WTC11 (cell line): ENCODE measurements at regions not wholly inside any gene's neighbourhood (a gene's known extent, or its start where the extent isn't known, plus 50 kb on each side); places are given as distances from the start of the nearest gene placed in this dataset.

Source experiments
- ATAC-seq: fragments of 200-7000 bp; cut with Tn5 transposase; 2 replicates; pipeline ENCODE4 v1.10.0; 2021; ENCODE audit warnings: mild to moderate bottlenecking, moderate library complexity
- CTCF ChIA-PET: fragments of 300-600 bp; sonication (Branson Sonifier 250); formaldehyde crosslinking; loops from one replicate; lab custom pipeline; 2021; ENCODE audit warnings: antibody characterized with exemption; lab: Charles Lee
- POLR2A ChIA-PET: fragments of 350-600 bp; sonication (Branson Sonifier 250); formaldehyde crosslinking; loops from one replicate; lab custom pipeline; 2021; ENCODE audit warnings: antibody characterized with exemption; lab: Charles Lee
- DNase-seq: peaks from one replicate; pipeline ENCODE4 v3.0.0; 2021; ENCODE audit warnings: low spot score
- H3K27ac Mint-ChIP-seq: 2 replicates; pipeline ENCODE4 v1.8.0; 2021; ENCODE audit warnings: mixed read lengths
- H3K27me3 Mint-ChIP-seq: 2 replicates; pipeline ENCODE4 v1.8.0; 2021; ENCODE audit warnings: low read depth, mild to moderate bottlenecking, moderate library complexity, mixed read lengths
- H3K36me3 Mint-ChIP-seq: 2 replicates; pipeline ENCODE4 v1.8.0; 2021; ENCODE audit warnings: mixed read lengths
- H3K4me1 Mint-ChIP-seq: 2 replicates; pipeline ENCODE4 v1.8.0; 2022; ENCODE audit warnings: mixed read lengths
- H3K4me3 Mint-ChIP-seq: 2 replicates; pipeline ENCODE4 v1.8.0; 2021; ENCODE audit warnings: mild to moderate bottlenecking, moderate library complexity, mixed read lengths
- H3K9me3 Mint-ChIP-seq: 2 replicates; pipeline ENCODE4 v1.8.0; 2021; ENCODE audit warnings: mixed read lengths
- CREM ChIP-seq: sonication (generic); formaldehyde crosslinking; IDR thresholded peaks from 2 replicates; pipeline ENCODE4 v1.8.1; 2022; ENCODE audit warnings: mild to moderate bottlenecking, missing genetic modification reagents, moderate library complexity
- FOXP1 ChIP-seq: sonication (generic); formaldehyde crosslinking; IDR thresholded peaks from 2 replicates; pipeline ENCODE4 v1.8.0; 2022; ENCODE audit warnings: missing genetic modification reagents, mild to moderate bottlenecking, moderate library complexity, borderline replicate concordance
- GTF2I ChIP-seq: fragments of 250-450 bp; sonication (Bioruptor Pico); conservative IDR thresholded peaks from 2 replicates; pipeline ENCODE4 v1.4.0; 2021; ENCODE audit warnings: mild to moderate bottlenecking
- JAZF1 ChIP-seq: fragments of 250-450 bp; sonication (Bioruptor Pico); IDR thresholded peaks from 2 replicates; pipeline ENCODE4 v1.9.0; 2021; ENCODE audit warnings: moderate library complexity, mild to moderate bottlenecking, inconsistent platforms
- JUN ChIP-seq: sonication (generic); formaldehyde crosslinking; IDR thresholded peaks from 2 replicates; pipeline ENCODE4 v1.8.0; 2023; ENCODE audit warnings: mild to moderate bottlenecking, missing genetic modification reagents
- NFE2L1 ChIP-seq: sonication (generic); formaldehyde crosslinking; IDR thresholded peaks from 2 replicates; pipeline ENCODE4 v1.8.1; 2023; ENCODE audit warnings: missing genetic modification reagents
- NR2C2 ChIP-seq: sonication (generic); formaldehyde crosslinking; IDR thresholded peaks from 2 replicates; pipeline ENCODE4 v1.8.0; 2022; ENCODE audit warnings: mild to moderate bottlenecking, missing genetic modification reagents
- PRRX2 ChIP-seq: fragments of 250-450 bp; sonication (Bioruptor Pico); IDR thresholded peaks from 2 replicates; pipeline ENCODE4 v1.8.0; 2021; ENCODE audit warnings: mild to moderate bottlenecking
- ZBTB21 ChIP-seq: sonication (generic); formaldehyde crosslinking; IDR thresholded peaks from 2 replicates; pipeline ENCODE4 v1.8.1; 2023; ENCODE audit warnings: mild to moderate bottlenecking, missing genetic modification reagents, borderline replicate concordance
- ZNF263 ChIP-seq: sonication (generic); formaldehyde crosslinking; IDR thresholded peaks from 2 replicates; pipeline ENCODE4 v1.8.1; 2022; ENCODE audit warnings: low read depth, mild to moderate bottlenecking, moderate library complexity, missing genetic modification reagents
- ZNF423 ChIP-seq: fragments of 250-450 bp; sonication (Bioruptor Pico); IDR thresholded peaks from 2 replicates; pipeline ENCODE4 v2.1.2; 2022; ENCODE audit warnings: mild to moderate bottlenecking, moderate library complexity
- TF ChIP-seq, protein P1 (sequence below): sonication (generic); formaldehyde crosslinking; IDR thresholded peaks from 2 replicates; pipeline ENCODE4 v1.8.0; 2022; ENCODE audit warnings: mild to moderate bottlenecking, missing genetic modification reagents
- TF ChIP-seq, protein P2 (sequence below): sonication (generic); formaldehyde crosslinking; IDR thresholded peaks from 2 replicates; pipeline ENCODE4 v1.8.0; 2022; ENCODE audit warnings: mild to moderate bottlenecking, missing genetic modification reagents
- TF ChIP-seq, protein P3 (sequence below): sonication (generic); formaldehyde crosslinking; IDR thresholded peaks from 2 replicates; pipeline ENCODE4 v1.8.1; 2023; ENCODE audit warnings: mild to moderate bottlenecking, missing genetic modification reagents, borderline replicate concordance
- TF ChIP-seq, protein P4 (sequence below): sonication (generic); formaldehyde crosslinking; IDR thresholded peaks from 2 replicates; pipeline ENCODE4 v1.8.1; 2022; ENCODE audit warnings: mild to moderate bottlenecking, moderate library complexity, missing genetic modification reagents
- TF ChIP-seq, protein P5 (sequence below): sonication (generic); formaldehyde crosslinking; IDR thresholded peaks from 2 replicates; pipeline ENCODE4 v1.8.0; 2022; ENCODE audit warnings: mild to moderate bottlenecking, missing genetic modification reagents
- TF ChIP-seq, protein P6 (sequence below): sonication (generic); formaldehyde crosslinking; IDR thresholded peaks from 2 replicates; pipeline ENCODE4 v1.8.1; 2023; ENCODE audit warnings: mild to moderate bottlenecking, missing genetic modification reagents
- TF ChIP-seq, protein P7 (sequence below): fragments of 250-450 bp; sonication (Bioruptor Pico); IDR thresholded peaks from 2 replicates; pipeline ENCODE4 v1.9.0; 2021; ENCODE audit warnings: moderate library complexity, mild to moderate bottlenecking, inconsistent platforms, borderline replicate concordance
- TF ChIP-seq, protein P8 (sequence below): sonication (generic); formaldehyde crosslinking; IDR thresholded peaks from 2 replicates; pipeline ENCODE4 v1.8.1; 2023; ENCODE audit warnings: mild to moderate bottlenecking, missing genetic modification reagents, moderate library complexity
- TF ChIP-seq, protein P9 (sequence below): sonication (generic); formaldehyde crosslinking; IDR thresholded peaks from 2 replicates; pipeline ENCODE4 v1.8.1; 2023; ENCODE audit warnings: mild to moderate bottlenecking, missing genetic modification reagents, moderate library complexity

DNA sequence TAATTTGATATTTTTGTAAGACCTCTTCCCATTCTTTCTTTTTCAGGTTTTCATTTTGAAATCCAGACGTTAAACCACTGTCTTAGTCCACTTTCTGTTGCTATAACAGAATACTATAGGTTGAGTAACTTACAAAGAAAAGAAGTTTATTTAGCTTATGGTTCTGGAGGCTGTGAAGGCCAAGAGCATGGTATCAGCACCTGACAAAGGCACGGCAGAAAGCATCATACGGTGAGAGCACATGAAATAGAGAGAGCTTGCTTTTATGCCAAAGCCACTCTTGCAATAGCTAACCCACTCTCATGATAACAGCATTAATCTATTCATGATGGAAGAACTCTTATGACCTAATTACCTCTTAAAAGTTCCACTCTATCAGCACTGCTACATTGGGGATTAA is 255.6 kb upstream of the PDE4D start (continued):
- TF ChIP-seq, protein P1, sequence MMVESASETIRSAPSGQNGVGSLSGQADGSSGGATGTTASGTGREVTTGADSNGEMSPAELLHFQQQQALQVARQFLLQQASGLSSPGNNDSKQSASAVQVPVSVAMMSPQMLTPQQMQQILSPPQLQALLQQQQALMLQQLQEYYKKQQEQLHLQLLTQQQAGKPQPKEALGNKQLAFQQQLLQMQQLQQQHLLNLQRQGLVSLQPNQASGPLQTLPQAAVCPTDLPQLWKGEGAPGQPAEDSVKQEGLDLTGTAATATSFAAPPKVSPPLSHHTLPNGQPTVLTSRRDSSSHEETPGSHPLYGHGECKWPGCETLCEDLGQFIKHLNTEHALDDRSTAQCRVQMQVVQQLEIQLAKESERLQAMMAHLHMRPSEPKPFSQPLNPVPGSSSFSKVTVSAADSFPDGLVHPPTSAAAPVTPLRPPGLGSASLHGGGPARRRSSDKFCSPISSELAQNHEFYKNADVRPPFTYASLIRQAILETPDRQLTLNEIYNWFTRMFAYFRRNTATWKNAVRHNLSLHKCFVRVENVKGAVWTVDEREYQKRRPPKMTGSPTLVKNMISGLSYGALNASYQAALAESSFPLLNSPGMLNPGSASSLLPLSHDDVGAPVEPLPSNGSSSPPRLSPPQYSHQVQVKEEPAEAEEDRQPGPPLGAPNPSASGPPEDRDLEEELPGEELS (CRISPR knock-in tag): no peak
- TF ChIP-seq CREM (CRISPR knock-in tag): no peak
- TF ChIP-seq, protein P2, sequence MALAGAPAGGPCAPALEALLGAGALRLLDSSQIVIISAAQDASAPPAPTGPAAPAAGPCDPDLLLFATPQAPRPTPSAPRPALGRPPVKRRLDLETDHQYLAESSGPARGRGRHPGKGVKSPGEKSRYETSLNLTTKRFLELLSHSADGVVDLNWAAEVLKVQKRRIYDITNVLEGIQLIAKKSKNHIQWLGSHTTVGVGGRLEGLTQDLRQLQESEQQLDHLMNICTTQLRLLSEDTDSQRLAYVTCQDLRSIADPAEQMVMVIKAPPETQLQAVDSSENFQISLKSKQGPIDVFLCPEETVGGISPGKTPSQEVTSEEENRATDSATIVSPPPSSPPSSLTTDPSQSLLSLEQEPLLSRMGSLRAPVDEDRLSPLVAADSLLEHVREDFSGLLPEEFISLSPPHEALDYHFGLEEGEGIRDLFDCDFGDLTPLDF (CRISPR knock-in tag): no peak
- no peak for TF ChIP-seq JUN (CRISPR knock-in tag)
- TF ChIP-seq, protein P3, sequence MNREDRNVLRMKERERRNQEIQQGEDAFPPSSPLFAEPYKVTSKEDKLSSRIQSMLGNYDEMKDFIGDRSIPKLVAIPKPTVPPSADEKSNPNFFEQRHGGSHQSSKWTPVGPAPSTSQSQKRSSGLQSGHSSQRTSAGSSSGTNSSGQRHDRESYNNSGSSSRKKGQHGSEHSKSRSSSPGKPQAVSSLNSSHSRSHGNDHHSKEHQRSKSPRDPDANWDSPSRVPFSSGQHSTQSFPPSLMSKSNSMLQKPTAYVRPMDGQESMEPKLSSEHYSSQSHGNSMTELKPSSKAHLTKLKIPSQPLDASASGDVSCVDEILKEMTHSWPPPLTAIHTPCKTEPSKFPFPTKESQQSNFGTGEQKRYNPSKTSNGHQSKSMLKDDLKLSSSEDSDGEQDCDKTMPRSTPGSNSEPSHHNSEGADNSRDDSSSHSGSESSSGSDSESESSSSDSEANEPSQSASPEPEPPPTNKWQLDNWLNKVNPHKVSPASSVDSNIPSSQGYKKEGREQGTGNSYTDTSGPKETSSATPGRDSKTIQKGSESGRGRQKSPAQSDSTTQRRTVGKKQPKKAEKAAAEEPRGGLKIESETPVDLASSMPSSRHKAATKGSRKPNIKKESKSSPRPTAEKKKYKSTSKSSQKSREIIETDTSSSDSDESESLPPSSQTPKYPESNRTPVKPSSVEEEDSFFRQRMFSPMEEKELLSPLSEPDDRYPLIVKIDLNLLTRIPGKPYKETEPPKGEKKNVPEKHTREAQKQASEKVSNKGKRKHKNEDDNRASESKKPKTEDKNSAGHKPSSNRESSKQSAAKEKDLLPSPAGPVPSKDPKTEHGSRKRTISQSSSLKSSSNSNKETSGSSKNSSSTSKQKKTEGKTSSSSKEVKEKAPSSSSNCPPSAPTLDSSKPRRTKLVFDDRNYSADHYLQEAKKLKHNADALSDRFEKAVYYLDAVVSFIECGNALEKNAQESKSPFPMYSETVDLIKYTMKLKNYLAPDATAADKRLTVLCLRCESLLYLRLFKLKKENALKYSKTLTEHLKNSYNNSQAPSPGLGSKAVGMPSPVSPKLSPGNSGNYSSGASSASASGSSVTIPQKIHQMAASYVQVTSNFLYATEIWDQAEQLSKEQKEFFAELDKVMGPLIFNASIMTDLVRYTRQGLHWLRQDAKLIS: no peak
- TF ChIP-seq JAZF1 (CRISPR knock-in tag): no peak

DNA sequence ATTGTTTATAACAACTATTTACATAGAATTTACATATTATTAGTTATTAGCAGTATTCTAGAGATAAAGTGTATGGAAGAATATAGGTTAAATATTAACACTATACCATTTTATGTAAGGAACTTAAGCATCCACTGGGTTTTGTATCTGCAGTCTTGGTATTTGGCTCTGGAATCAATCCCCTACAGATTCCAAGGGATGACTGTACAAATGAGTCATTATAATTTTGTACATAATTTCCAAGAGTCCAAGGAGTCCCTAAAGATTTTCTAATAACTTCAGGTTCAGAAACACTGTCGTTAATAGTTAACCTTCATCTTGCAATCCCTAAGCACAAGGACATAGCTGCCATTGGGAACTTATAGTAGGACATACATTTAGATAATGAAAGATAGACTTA is 254.8 kb upstream of the PDE4D start:
- Mint-ChIP-seq H3K27ac (no peak overlapping the region), H3K9me3 (peaks cover 19% of the 10 kb centered on the region), H3K36me3 (no peaks in the 10 kb centered on the region; the same call in 1 of the 2 replicates), H3K4me3 (no peak overlapping the region), H3K4me1 (no peaks in the 10 kb centered on the region)
- DNase-seq (no peak), ATAC-seq (no peak)
- POLR2A ChIA-PET: no interaction called here
- TF ChIP-seq FOXP1 (CRISPR knock-in tag) (no peak), ZNF423 (CRISPR knock-in tag) (no peak), NFE2L1 (no peak), PRRX2 (CRISPR knock-in tag) (no peak), GTF2I (no peak), ZNF263 (CRISPR knock-in tag) (no peak), ZBTB21 (CRISPR knock-in tag) (no peak), NR2C2 (CRISPR knock-in tag) (no peak)
- TF ChIP-seq, protein P3: no peak
- TF ChIP-seq, protein P4, sequence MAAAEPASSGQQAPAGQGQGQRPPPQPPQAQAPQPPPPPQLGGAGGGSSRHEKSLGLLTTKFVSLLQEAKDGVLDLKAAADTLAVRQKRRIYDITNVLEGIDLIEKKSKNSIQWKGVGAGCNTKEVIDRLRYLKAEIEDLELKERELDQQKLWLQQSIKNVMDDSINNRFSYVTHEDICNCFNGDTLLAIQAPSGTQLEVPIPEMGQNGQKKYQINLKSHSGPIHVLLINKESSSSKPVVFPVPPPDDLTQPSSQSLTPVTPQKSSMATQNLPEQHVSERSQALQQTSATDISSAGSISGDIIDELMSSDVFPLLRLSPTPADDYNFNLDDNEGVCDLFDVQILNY: no peak
- TF ChIP-seq, protein P5, sequence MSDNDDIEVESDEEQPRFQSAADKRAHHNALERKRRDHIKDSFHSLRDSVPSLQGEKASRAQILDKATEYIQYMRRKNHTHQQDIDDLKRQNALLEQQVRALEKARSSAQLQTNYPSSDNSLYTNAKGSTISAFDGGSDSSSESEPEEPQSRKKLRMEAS (CRISPR knock-in tag): no peak
- TF ChIP-seq, protein P6, sequence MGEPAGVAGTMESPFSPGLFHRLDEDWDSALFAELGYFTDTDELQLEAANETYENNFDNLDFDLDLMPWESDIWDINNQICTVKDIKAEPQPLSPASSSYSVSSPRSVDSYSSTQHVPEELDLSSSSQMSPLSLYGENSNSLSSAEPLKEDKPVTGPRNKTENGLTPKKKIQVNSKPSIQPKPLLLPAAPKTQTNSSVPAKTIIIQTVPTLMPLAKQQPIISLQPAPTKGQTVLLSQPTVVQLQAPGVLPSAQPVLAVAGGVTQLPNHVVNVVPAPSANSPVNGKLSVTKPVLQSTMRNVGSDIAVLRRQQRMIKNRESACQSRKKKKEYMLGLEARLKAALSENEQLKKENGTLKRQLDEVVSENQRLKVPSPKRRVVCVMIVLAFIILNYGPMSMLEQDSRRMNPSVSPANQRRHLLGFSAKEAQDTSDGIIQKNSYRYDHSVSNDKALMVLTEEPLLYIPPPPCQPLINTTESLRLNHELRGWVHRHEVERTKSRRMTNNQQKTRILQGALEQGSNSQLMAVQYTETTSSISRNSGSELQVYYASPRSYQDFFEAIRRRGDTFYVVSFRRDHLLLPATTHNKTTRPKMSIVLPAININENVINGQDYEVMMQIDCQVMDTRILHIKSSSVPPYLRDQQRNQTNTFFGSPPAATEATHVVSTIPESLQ (CRISPR knock-in tag): no peak
- TF ChIP-seq, protein P7, sequence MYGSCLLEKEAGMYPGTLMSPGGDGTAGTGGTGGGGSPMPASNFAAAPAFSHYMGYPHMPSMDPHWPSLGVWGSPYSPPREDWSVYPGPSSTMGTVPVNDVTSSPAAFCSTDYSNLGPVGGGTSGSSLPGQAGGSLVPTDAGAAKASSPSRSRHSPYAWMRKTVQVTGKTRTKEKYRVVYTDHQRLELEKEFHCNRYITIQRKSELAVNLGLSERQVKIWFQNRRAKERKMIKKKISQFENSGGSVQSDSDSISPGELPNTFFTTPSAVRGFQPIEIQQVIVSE (CRISPR knock-in tag): no peak
- TF ChIP-seq, protein P8, sequence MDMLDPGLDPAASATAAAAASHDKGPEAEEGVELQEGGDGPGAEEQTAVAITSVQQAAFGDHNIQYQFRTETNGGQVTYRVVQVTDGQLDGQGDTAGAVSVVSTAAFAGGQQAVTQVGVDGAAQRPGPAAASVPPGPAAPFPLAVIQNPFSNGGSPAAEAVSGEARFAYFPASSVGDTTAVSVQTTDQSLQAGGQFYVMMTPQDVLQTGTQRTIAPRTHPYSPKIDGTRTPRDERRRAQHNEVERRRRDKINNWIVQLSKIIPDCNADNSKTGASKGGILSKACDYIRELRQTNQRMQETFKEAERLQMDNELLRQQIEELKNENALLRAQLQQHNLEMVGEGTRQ: no peak
- TF ChIP-seq, protein P9, sequence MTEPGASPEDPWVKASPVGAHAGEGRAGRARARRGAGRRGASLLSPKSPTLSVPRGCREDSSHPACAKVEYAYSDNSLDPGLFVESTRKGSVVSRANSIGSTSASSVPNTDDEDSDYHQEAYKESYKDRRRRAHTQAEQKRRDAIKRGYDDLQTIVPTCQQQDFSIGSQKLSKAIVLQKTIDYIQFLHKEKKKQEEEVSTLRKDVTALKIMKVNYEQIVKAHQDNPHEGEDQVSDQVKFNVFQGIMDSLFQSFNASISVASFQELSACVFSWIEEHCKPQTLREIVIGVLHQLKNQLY (CRISPR knock-in tag): no peak
- TF ChIP-seq, all 79 proteins: peak for 0
- H3K27me3 Mint-ChIP-seq: no peaks in the 10 kb centered on the region
- CTCF ChIA-PET: no interaction called here
